MM.1S (cell line): ENCODE measurements at regions not wholly inside any gene's neighbourhood (a gene's known extent, or its start where the extent isn't known, plus 50 kb on each side); places are given as distances from the start of the nearest gene placed in this dataset.

Source experiments
- DNase-seq: peaks from one replicate; pipeline ENCODE4 v3.0.0-alpha.2; 2015
- H2AFZ ChIP-seq: fragments of 300-600 bp; sonication (generic); 2 replicates; pipeline ENCODE4 v1.6.0; 2016; ENCODE audit warnings: antibody characterized with exemption, low read length
- H3F3A ChIP-seq: fragments of 300-600 bp; sonication (generic); 2 replicates; pipeline ENCODE4 v1.6.1; 2016; ENCODE audit warnings: mild to moderate bottlenecking, antibody characterized with exemption, low read length, moderate library complexity, mixed read lengths; ENCODE audit not compliant: insufficient read depth
- H3K27ac ChIP-seq: fragments of 300-600 bp; sonication (generic); 2 replicates; pipeline ENCODE4 v1.5.1; 2016; ENCODE audit warnings: mild to moderate bottlenecking, low read length
- H3K27me3 ChIP-seq: fragments of 300-600 bp; sonication (generic); replicated peaks from 2 replicates; pipeline ENCODE4 v1.6.0; 2016; ENCODE audit warnings: low read length; ENCODE audit not compliant: insufficient read depth
- H3K36me3 ChIP-seq: fragments of 300-600 bp; sonication (generic); replicated peaks from 2 replicates; pipeline ENCODE4 v1.6.1; 2016; ENCODE audit warnings: mild to moderate bottlenecking, low read length, mixed read lengths; ENCODE audit not compliant: insufficient read depth
- H3K4me1 ChIP-seq: fragments of 300-600 bp; sonication (generic); 2 replicates; pipeline ENCODE4 v1.6.1; 2016; ENCODE audit warnings: low read length, mixed read lengths
- H3K4me2 ChIP-seq: fragments of 300-600 bp; sonication (generic); 2 replicates; pipeline ENCODE4 v1.6.0; 2016; ENCODE audit warnings: low read depth, low read length
- H3K4me3 ChIP-seq: fragments of 300-600 bp; sonication (generic); 2 replicates; pipeline ENCODE4 v1.5.1; 2016; ENCODE audit warnings: low read length, mixed read lengths
- H3K79me2 ChIP-seq: fragments of 300-600 bp; sonication (generic); 2 replicates; pipeline ENCODE4 v1.6.1; 2016; ENCODE audit warnings: mixed run types, low read length, mixed read lengths
- H3K9ac ChIP-seq: fragments of 300-600 bp; sonication (generic); 2 replicates; pipeline ENCODE4 v1.6.1; 2016; ENCODE audit warnings: low read length, mixed read lengths
- H3K9me2 ChIP-seq: fragments of 300-600 bp; sonication (generic); replicated peaks from 2 replicates; pipeline ENCODE4 v1.6.1; 2016; ENCODE audit warnings: mild to moderate bottlenecking, low read length, mixed read lengths; ENCODE audit not compliant: insufficient read depth
- H3K9me3 ChIP-seq: fragments of 300-600 bp; sonication (generic); replicated peaks from 2 replicates; pipeline ENCODE4 v1.6.1; 2016; ENCODE audit warnings: mild to moderate bottlenecking, low read length, mixed read lengths; ENCODE audit not compliant: insufficient read depth
- H4K20me1 ChIP-seq: fragments of 300-600 bp; sonication (generic); 2 replicates; pipeline ENCODE4 v1.6.1; 2016; ENCODE audit warnings: mild to moderate bottlenecking, low read length, moderate library complexity, mixed read lengths; ENCODE audit not compliant: insufficient read depth
- CTCF ChIP-seq: fragments of 300-600 bp; sonication (generic); IDR thresholded peaks from 2 replicates; pipeline ENCODE4 v1.5.1; 2016; ENCODE audit warnings: antibody characterized with exemption, low read length, mixed read lengths
- EZH2 ChIP-seq: fragments of 300-600 bp; sonication (generic); optimal IDR thresholded peaks from 2 replicates; pipeline ENCODE3; 2017; ENCODE audit warnings: low read depth, mild to moderate bottlenecking, antibody characterized with exemption, low read length, mixed read lengths
- EZH2phosphoT487 ChIP-seq: fragments of 300-600 bp; sonication (generic); IDR thresholded peaks from 2 replicates; pipeline ENCODE4 v1.6.1; 2018; ENCODE audit warnings: antibody characterized with exemption, low read length

- TF ChIP-seq CTCF (no peak), EZH2 (no peak), EZH2phosphoT487 (no peak)
These were observed 214.6 kb upstream of the CTSO start for GRCh38 chr4:156168288-156168687.

DNA sequence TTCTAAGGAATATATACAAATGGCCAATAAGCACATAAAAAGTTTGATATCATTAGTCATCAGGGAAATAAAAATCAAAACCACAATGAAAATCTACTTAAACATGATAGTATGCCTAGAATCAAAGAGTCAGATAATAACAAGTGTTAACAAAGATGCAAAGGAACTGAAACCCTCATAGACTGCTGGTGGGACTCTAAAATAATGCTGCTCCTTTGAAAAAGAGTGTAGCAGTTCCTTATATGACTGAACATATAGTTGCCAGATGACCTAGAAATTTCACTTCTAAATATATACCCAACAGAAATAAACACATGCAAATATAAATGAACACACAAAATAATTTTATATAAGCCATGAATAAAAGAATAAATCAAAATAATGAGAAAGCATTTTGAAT is 205.1 kb upstream of the CTSO start:
- Histone ChIP-seq H3K27ac (no peak overlapping the region), H4K20me1 (no peaks in the 10 kb centered on the region), H2AFZ (no peak overlapping the region), H3K9me2 (no peaks in the 10 kb centered on the region), H3F3A (no peaks in the 10 kb centered on the region), H3K27me3 (no peaks in the 10 kb centered on the region), H3K4me2 (no peak overlapping the region), H3K4me3 (no peak overlapping the region), H3K36me3 (no peaks in the 10 kb centered on the region), H3K9me3 (no peaks in the 10 kb centered on the region), H3K79me2 (no peaks in the 10 kb centered on the region), H3K9ac (no peak overlapping the region), H3K4me1 (peaks cover 14% of the 10 kb centered on the region)
- TF ChIP-seq EZH2phosphoT487 (no peak), CTCF (no peak), EZH2 (no peak)
- peak; percentile 18 for DNase-seq

More at GRCh38 chr4:156168288-156168687, 214.6 kb upstream of the CTSO start:
- Histone ChIP-seq H3K9me2 (no peaks in the 10 kb centered on the region), H3K36me3 (no peaks in the 10 kb centered on the region), H3K9ac (no peak overlapping the region), H3K27me3 (no peaks in the 10 kb centered on the region), H4K20me1 (no peaks in the 10 kb centered on the region), H3F3A (no peaks in the 10 kb centered on the region), H3K4me1 (no peaks in the 10 kb centered on the region), H3K9me3 (no peaks in the 10 kb centered on the region), H3K4me3 (no peak overlapping the region), H3K27ac (no peak overlapping the region), H3K79me2 (no peaks in the 10 kb centered on the region), H2AFZ (no peak overlapping the region), H3K4me2 (no peak overlapping the region)
- no peak for DNase-seq

GRCh38 chr4:156154978-156155377 is 201.3 kb upstream of the CTSO start:
- Histone ChIP-seq H3K9me3 (no peaks in the 10 kb centered on the region), H3K4me2 (peak overlapping the region; percentile 53; the same call in 1 of the 2 replicates), H3K27me3 (no peaks in the 10 kb centered on the region), H3K9me2 (no peaks in the 10 kb centered on the region), H3K79me2 (no peaks in the 10 kb centered on the region), H3K4me1 (peaks cover 14% of the 10 kb centered on the region), H3K36me3 (no peaks in the 10 kb centered on the region), H3K27ac (no peak overlapping the region), H3K4me3 (peak overlapping the region; percentile 33; the same call in 1 of the 2 replicates), H2AFZ (peak overlapping the region; percentile 78), H4K20me1 (no peaks in the 10 kb centered on the region), H3F3A (no peaks in the 10 kb centered on the region), H3K9ac (peak overlapping the region; percentile 28; the same call in 1 of the 2 replicates)
- TF ChIP-seq EZH2 (no peak), CTCF (peak; percentile 54)
- peak; percentile 32 for DNase-seq
